Prostate gland (tissue), 2 donors: ENCODE measurements at regions not wholly inside any gene's neighbourhood (a gene's known extent, or its start where the extent isn't known, plus 50 kb on each side); places are given as distances from the start of the nearest gene placed in this dataset.

Experiments
- CTCF ChIP-seq, 4 experiments: fragments of 200-600 bp in 2 of 4; fragments of 450-650 bp in 2 of 4; sonication (generic) in 2 of 4; IDR thresholded peaks; 1 replicate in 3 of 4; 2 replicates in 1 of 4; pipeline ENCODE4 v1.5.1; 2016 to 2019; ENCODE audit warnings: antibody characterized with exemption in 4 of 4, mild to moderate bottlenecking in 2 of 4, moderate library complexity in 2 of 4
- POLR2A ChIP-seq: fragments of 450-650 bp; IDR thresholded peaks from one replicate; pipeline ENCODE4 v1.6.1; 2016; ENCODE audit warnings: antibody characterized with exemption, mild to moderate bottlenecking
- POLR2AphosphoS5 ChIP-seq: sonication (generic); formaldehyde crosslinking; IDR thresholded peaks from one replicate; pipeline ENCODE4 v1.6.1; 2017; ENCODE audit warnings: antibody characterized with exemption

GRCh38 chr7:131276190-131276589 is 51.5 kb upstream of the MKLN1 start:
- no peak for TF ChIP-seq CTCF (IDR thresholded peaks at IDR 0.05)
- TF ChIP-seq POLR2A, result no peak
- no peak for TF ChIP-seq POLR2AphosphoS5
